ENCODE measurements at regions not wholly inside any gene's neighbourhood (a gene's known extent, or its start where the extent isn't known, plus 50 kb on each side); places are given as distances from the start of the nearest gene placed in this dataset.

DNA sequence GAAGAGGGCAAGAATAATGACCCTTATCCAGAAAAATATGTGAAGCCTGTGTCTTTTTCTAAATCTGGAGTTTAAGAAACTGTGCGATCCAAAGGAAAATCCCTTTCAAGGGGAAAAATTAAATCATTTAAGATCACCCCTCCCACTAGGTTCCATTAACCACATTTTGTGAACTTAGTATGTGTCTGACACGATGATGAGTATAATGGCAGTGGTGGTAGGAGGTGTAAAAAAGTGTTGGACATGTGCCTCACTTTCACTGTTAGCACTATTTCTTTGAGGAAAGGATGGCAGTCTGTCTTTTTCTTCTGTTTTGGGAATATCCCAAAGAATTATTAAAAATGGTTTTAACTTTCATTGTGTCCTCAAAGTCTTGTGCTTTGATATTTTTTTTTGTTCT is 392.3 kb upstream of the CITED2 start:
- H3K27ac ChIP-seq (ENCODE audit: low read length) = no peak overlapping the region
- peaks cover 8% of the 10 kb centered on the region for H3K4me1 ChIP-seq (ENCODE audit: control insufficient read depth, insufficient read depth, low read length)
- no peak overlapping the region for H3K4me3 ChIP-seq (ENCODE audit: low read length)
- H3K27me3 ChIP-seq (ENCODE audit: control insufficient read depth, insufficient read depth, low read length) = no peaks in the 10 kb centered on the region
- no peaks in the 10 kb centered on the region for H3K36me3 ChIP-seq (ENCODE audit: control insufficient read depth, insufficient read depth, low read length)
- no peaks in the 10 kb centered on the region for H3K9me3 ChIP-seq (replicated peaks; ENCODE audit: control insufficient read depth, low read depth, low read length)
- WGBS (ENCODE audit: insufficient coverage) = no CpG with 5 or more reads among the region's 2 CpGs
- DNase-seq = no peak

DNA sequence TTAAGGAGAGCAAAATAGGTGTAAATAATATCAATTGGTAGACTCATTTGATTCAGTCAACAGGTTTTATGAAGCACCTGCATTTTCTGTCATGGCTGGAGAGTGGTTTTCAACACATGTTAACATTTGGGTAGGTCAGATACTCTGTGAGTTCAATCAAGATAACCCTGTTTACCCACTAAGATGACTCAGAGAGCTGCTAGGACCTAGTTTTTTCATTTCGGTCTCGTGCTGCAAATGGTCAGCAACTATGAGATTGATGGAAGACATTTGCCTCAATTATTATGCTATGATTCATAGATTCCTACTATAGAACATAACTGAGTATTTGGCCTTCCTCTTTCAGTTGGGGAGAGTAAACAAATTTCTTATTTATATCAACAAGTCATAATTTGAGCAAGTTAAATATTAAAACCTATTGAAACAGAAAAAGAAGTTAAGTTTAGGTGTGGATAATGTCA is 391.4 kb upstream of the CITED2 start:
- H3K36me3 ChIP-seq (ENCODE audit: control insufficient read depth, insufficient read depth, low read length) = no peaks in the 10 kb centered on the region
- peaks cover 8% of the 10 kb centered on the region for H3K4me1 ChIP-seq (ENCODE audit: control insufficient read depth, insufficient read depth, low read length)
- no CpG with 5 or more reads among the region's 2 CpGs for WGBS (ENCODE audit: insufficient coverage)
- DNase-seq = no peak
- peak overlapping the region; percentile 92 for H3K27ac ChIP-seq (ENCODE audit: low read length)
- no peak overlapping the region for H3K4me3 ChIP-seq (ENCODE audit: low read length)
- H3K9me3 ChIP-seq (replicated peaks; ENCODE audit: control insufficient read depth, low read depth, low read length) = no peaks in the 10 kb centered on the region
- no peaks in the 10 kb centered on the region for H3K27me3 ChIP-seq (ENCODE audit: control insufficient read depth, insufficient read depth, low read length)

- Histone ChIP-seq H3K9me3 (replicated peaks; ENCODE audit: control insufficient read depth, low read depth, low read length) (no peaks in the 10 kb centered on the region), H3K27ac (ENCODE audit: low read length) (peak overlapping the region; percentile 92), H3K4me1 (ENCODE audit: control insufficient read depth, insufficient read depth, low read length) (peaks cover 8% of the 10 kb centered on the region), H3K36me3 (ENCODE audit: control insufficient read depth, insufficient read depth, low read length) (no peaks in the 10 kb centered on the region), H3K4me3 (ENCODE audit: low read length) (no peak overlapping the region), H3K27me3 (ENCODE audit: control insufficient read depth, insufficient read depth, low read length) (no peaks in the 10 kb centered on the region)
- DNase-seq = peak; percentile 94
- WGBS (ENCODE audit: insufficient coverage) = no CpG with 5 or more reads among the region's 2 CpGs
These were observed 390.1 kb upstream of the CITED2 start for GRCh38 chr6:139764498-139764986.

DNA sequence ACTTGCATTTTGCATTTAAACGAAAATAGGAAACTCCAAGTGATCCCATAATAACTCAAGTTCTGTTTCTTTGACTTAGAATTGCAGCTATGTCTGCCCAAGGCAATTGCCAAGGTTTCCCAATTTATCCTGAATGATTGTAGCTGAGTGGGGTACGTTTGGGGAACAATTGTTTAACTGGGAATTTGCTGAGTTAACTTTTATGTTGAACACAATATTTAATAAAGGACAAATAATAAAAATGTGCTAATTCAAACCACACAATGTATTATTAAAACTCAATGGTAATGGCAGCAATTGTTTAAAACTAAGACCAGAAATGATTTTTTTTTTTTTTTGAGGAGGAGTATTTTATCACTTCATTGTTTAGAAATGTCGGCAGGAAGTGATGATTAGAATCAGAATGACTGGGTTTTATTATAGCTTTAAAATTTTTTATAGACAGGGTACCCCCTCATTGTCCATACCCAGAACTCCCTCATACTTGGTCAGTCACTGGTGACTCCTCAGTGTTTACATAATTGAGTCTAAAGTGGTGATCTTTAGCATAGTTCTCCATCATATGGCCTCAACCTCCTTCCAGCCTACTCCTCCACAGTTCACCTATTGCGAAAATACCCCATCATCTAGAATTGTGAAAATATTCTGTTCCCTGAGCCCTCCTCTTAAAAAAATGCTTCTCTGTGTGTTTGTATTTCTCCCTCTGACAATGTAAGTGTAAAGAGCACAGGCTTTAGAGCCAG is 389.2 kb upstream of the CITED2 start:
- peak overlapping the region; percentile 92 for H3K27ac ChIP-seq (ENCODE audit: low read length)
- peaks cover 8% of the 10 kb centered on the region for H3K4me1 ChIP-seq (ENCODE audit: control insufficient read depth, insufficient read depth, low read length)
- no CpG with 5 or more reads among the region's 4 CpGs for WGBS (ENCODE audit: insufficient coverage)
- H3K9me3 ChIP-seq (replicated peaks; ENCODE audit: control insufficient read depth, low read depth, low read length) = no peaks in the 10 kb centered on the region
- H3K36me3 ChIP-seq (ENCODE audit: control insufficient read depth, insufficient read depth, low read length) = no peaks in the 10 kb centered on the region
- no peak overlapping the region for H3K4me3 ChIP-seq (ENCODE audit: low read length)
- DNase-seq = no peak
- H3K27me3 ChIP-seq (ENCODE audit: control insufficient read depth, insufficient read depth, low read length) = no peaks in the 10 kb centered on the region

- no peaks in the 10 kb centered on the region for H3K36me3 ChIP-seq (ENCODE audit: control insufficient read depth, insufficient read depth, low read length)
- H3K27ac ChIP-seq (ENCODE audit: low read length) = no peak overlapping the region
- no CpG with 5 or more reads among the region's 4 CpGs for WGBS (ENCODE audit: insufficient coverage)
- DNase-seq = peak; percentile 71
- H3K9me3 ChIP-seq (replicated peaks; ENCODE audit: control insufficient read depth, low read depth, low read length) = no peaks in the 10 kb centered on the region
- no peaks in the 10 kb centered on the region for H3K27me3 ChIP-seq (ENCODE audit: control insufficient read depth, insufficient read depth, low read length)
- peaks cover 8% of the 10 kb centered on the region for H3K4me1 ChIP-seq (ENCODE audit: control insufficient read depth, insufficient read depth, low read length)
- H3K4me3 ChIP-seq (ENCODE audit: low read length) = no peak overlapping the region
These were observed 388.2 kb upstream of the CITED2 start for GRCh38 chr6:139762587-139763031.

GRCh38 chr6:139760128-139760527 is 385.7 kb upstream of the CITED2 start:
- Histone ChIP-seq H3K4me1 (ENCODE audit: control insufficient read depth, insufficient read depth, low read length) (peaks cover 8% of the 10 kb centered on the region), H3K4me3 (ENCODE audit: low read length) (no peak overlapping the region), H3K27me3 (ENCODE audit: control insufficient read depth, insufficient read depth, low read length) (no peaks in the 10 kb centered on the region), H3K27ac (ENCODE audit: low read length) (no peak overlapping the region), H3K9me3 (replicated peaks; ENCODE audit: control insufficient read depth, low read depth, low read length) (no peaks in the 10 kb centered on the region), H3K36me3 (ENCODE audit: control insufficient read depth, insufficient read depth, low read length) (no peaks in the 10 kb centered on the region)
- no peak for DNase-seq
- whole genome bisulfite sequencing (ENCODE audit: insufficient coverage) = no CpG with 5 or more reads among the region's 3 CpGs

DNA sequence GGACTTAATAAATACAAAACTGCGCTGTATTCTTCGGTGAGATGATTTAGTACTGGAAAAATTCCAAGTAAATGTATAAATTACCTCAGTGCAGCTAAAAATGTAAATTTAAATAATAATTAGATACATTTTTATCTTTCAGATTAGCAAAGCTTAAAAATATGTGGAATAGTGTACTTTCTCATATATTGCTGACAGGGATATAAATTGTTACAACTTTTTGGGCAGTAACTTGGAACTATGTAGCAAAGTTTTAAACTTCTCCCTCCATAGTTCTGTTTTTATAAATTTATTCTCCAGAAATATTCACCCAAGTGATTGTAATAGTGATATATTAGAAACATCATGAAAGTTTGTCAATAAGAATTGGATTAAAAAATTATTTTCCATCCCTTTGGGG is 384.6 kb upstream of the CITED2 start:
- no peaks in the 10 kb centered on the region for H3K9me3 ChIP-seq (replicated peaks; ENCODE audit: control insufficient read depth, low read depth, low read length)

GRCh38 chr6:139758209-139758611 is 383.8 kb upstream of the CITED2 start:
- Histone ChIP-seq H3K36me3 (ENCODE audit: control insufficient read depth, insufficient read depth, low read length) (no peaks in the 10 kb centered on the region), H3K27ac (ENCODE audit: low read length) (no peak overlapping the region), H3K4me3 (ENCODE audit: low read length) (no peak overlapping the region), H3K9me3 (replicated peaks; ENCODE audit: control insufficient read depth, low read depth, low read length) (no peaks in the 10 kb centered on the region), H3K4me1 (ENCODE audit: control insufficient read depth, insufficient read depth, low read length) (peaks cover 2% of the 10 kb centered on the region), H3K27me3 (ENCODE audit: control insufficient read depth, insufficient read depth, low read length) (no peaks in the 10 kb centered on the region)
- peak; percentile 61 for DNase-seq
- no CpG with 5 or more reads among the region's 3 CpGs for WGBS (ENCODE audit: insufficient coverage)

More for the DNA sequence above, 384.6 kb upstream of the CITED2 start:
- DNase-seq = no peak
- H3K36me3 ChIP-seq (ENCODE audit: control insufficient read depth, insufficient read depth, low read length) = no peaks in the 10 kb centered on the region
- H3K4me1 ChIP-seq (ENCODE audit: control insufficient read depth, insufficient read depth, low read length) = peaks cover 6% of the 10 kb centered on the region
- H3K27ac ChIP-seq (ENCODE audit: low read length) = no peak overlapping the region
- WGBS (ENCODE audit: insufficient coverage) = no CpG with 5 or more reads among the region's 2 CpGs
- H3K27me3 ChIP-seq (ENCODE audit: control insufficient read depth, insufficient read depth, low read length) = no peaks in the 10 kb centered on the region
- H3K4me3 ChIP-seq (ENCODE audit: low read length) = no peak overlapping the region

- H3K4me1 ChIP-seq (ENCODE audit: control insufficient read depth, insufficient read depth, low read length) = peaks cover 2% of the 10 kb centered on the region
- no peak overlapping the region for H3K4me3 ChIP-seq (ENCODE audit: low read length)
- no peaks in the 10 kb centered on the region for H3K36me3 ChIP-seq (ENCODE audit: control insufficient read depth, insufficient read depth, low read length)
- no peaks in the 10 kb centered on the region for H3K27me3 ChIP-seq (ENCODE audit: control insufficient read depth, insufficient read depth, low read length)
- H3K27ac ChIP-seq (ENCODE audit: low read length) = no peak overlapping the region
- DNase-seq = no peak
- no CpG with 5 or more reads among the region's 1 CpG for WGBS (ENCODE audit: insufficient coverage)
- no peaks in the 10 kb centered on the region for H3K9me3 ChIP-seq (replicated peaks; ENCODE audit: control insufficient read depth, low read depth, low read length)
These were observed 383.3 kb upstream of the CITED2 start for GRCh38 chr6:139757784-139758183.

DNA sequence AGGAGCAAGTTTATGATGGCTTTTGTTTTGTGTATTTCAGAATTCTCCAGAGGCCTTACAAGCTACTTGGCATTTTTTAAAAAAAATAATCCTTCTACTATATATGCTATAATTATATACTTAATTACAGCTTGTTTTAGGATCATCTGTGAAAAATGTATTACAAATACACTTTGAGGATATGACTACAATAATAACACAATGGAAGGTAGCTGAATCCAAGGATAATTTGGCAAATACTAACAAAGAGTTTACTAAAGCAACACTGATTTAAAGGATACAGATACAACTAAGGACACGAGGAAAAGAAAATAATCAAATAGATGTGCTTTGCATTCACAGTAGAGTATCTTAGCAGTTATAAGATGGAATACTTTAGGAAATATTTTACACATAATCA is 381.9 kb upstream of the CITED2 start:
- DNase-seq = no peak
- no peak overlapping the region for H3K27ac ChIP-seq (ENCODE audit: low read length)
- no peaks in the 10 kb centered on the region for H3K36me3 ChIP-seq (ENCODE audit: control insufficient read depth, insufficient read depth, low read length)
- H3K27me3 ChIP-seq (ENCODE audit: control insufficient read depth, insufficient read depth, low read length) = no peaks in the 10 kb centered on the region
- no CpG with 5 or more reads among the region's 1 CpG for WGBS (ENCODE audit: insufficient coverage)
- H3K4me3 ChIP-seq (ENCODE audit: low read length) = no peak overlapping the region
- H3K4me1 ChIP-seq (ENCODE audit: control insufficient read depth, insufficient read depth, low read length) = peaks cover 4% of the 10 kb centered on the region
- H3K9me3 ChIP-seq (replicated peaks; ENCODE audit: control insufficient read depth, low read depth, low read length) = no peaks in the 10 kb centered on the region

Measured in muscle of leg (tissue), 3 donors.